Choroid plexus epithelial cell (primary cell): ENCODE measurements at regions not wholly inside any gene's neighbourhood (a gene's known extent, or its start where the extent isn't known, plus 50 kb on each side); places are given as distances from the start of the nearest gene placed in this dataset.
A peak's percentile ranks its signal among the peaks of the same experiment; 100 is the strongest.

Experiments
- DNase-seq: peaks from one replicate; pipeline ENCODE4 v3.0.0-alpha.2; 2010; ENCODE audit warnings: low read depth
- H3K4me3 ChIP-seq: 2 replicates; pipeline ENCODE4 v1.5.1; 2011; ENCODE audit warnings: low read depth, mild to moderate bottlenecking, control low read depth, low read length, moderate library complexity
- TF ChIP-seq, protein P1 (sequence below): conservative IDR thresholded peaks from 2 replicates; pipeline ENCODE4 v1.5.1; 2011; ENCODE audit warnings: low read depth, mild to moderate bottlenecking, control low read depth, inconsistent platforms, low read length, moderate library complexity

DNA sequence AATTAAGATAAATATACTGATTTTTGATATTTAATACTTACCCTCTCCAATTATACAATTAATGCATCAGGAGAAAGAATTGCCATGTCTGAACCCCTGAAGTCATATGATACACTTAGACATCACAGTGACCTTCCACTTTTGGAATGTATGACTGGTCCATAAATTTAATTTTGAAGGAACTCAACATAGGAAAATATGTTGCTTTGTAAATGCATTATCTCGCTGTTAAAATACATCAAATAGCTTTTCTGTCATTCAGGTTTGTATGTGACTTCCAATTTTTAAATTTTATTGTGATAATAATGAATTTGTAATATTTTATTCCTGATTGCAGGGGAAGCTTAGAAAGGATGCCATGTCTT lies 631.9 kb upstream of the ANKRD30A start:
- peak; percentile 55 for DNase-seq
- TF ChIP-seq, protein P1, sequence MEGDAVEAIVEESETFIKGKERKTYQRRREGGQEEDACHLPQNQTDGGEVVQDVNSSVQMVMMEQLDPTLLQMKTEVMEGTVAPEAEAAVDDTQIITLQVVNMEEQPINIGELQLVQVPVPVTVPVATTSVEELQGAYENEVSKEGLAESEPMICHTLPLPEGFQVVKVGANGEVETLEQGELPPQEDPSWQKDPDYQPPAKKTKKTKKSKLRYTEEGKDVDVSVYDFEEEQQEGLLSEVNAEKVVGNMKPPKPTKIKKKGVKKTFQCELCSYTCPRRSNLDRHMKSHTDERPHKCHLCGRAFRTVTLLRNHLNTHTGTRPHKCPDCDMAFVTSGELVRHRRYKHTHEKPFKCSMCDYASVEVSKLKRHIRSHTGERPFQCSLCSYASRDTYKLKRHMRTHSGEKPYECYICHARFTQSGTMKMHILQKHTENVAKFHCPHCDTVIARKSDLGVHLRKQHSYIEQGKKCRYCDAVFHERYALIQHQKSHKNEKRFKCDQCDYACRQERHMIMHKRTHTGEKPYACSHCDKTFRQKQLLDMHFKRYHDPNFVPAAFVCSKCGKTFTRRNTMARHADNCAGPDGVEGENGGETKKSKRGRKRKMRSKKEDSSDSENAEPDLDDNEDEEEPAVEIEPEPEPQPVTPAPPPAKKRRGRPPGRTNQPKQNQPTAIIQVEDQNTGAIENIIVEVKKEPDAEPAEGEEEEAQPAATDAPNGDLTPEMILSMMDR, result no peak
- no peak overlapping the region for H3K4me3 ChIP-seq

DNA sequence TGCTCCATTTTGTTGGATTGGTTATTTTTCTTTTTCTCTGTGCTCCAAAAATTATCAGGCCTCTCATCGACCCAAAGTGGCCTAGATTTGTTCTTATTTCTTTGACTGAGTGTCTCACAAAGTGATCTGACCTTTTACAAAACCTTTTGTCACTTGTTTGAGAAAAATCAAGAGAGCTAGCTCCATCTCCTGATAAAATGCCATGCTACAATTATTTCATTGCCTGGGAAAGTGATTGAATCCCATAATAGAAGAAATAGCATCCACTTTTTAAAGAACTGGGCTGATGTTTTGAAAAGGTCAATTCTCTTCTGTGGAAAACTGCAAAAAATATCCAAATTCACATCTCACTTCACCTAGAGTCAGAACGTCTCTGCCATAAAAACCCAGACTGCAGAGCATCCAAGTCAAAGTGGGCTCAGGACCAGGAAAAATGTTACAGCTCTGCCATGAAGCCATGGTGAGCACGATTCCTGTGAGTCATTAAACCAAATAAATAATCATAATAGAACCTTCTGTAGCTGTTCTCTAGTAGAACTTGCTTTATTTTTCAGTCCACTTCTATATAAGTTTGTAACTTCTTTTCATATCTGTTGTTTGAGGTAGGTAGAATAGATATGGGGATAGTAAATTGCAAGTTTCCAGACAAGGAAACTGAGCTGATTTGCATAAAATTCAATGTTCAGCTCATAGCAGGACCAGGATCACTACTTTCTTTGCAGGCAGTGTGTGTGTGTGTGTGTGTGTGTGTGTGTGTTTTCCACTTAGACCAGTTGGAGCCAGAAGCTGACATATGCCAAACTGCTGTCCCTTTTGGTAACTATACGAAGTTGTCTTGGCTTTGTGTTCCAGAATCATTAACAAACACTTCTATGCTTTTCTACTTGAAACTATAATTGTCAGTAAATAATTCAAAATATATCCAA lies 632.5 kb upstream of the ANKRD30A start:
- no peak overlapping the region for H3K4me3 ChIP-seq
- peak; percentile 51 for DNase-seq
- TF ChIP-seq, protein P1, result no peak

DNA sequence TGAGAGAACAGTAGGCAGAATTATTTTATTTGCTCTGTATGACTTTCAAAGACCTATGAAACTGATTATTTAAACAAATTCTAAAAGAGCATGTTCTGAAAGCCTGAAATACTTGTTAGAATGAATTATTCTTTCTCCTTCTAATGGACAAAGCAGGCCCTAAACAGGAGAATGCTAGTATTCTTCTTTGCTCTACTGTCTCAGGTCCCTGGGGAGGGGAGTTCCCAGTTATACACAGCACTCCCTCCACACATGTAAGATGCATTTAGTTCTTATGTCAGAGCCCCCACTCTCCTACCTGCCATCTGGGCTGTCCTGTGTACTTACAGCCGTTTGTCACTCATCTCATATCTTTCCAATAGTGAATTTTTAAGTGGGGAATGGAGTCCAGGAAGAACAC lies 633.5 kb upstream of the ANKRD30A start:
- DNase-seq, result no peak
- no peak overlapping the region for H3K4me3 ChIP-seq
- TF ChIP-seq, protein P1, result no peak

DNA sequence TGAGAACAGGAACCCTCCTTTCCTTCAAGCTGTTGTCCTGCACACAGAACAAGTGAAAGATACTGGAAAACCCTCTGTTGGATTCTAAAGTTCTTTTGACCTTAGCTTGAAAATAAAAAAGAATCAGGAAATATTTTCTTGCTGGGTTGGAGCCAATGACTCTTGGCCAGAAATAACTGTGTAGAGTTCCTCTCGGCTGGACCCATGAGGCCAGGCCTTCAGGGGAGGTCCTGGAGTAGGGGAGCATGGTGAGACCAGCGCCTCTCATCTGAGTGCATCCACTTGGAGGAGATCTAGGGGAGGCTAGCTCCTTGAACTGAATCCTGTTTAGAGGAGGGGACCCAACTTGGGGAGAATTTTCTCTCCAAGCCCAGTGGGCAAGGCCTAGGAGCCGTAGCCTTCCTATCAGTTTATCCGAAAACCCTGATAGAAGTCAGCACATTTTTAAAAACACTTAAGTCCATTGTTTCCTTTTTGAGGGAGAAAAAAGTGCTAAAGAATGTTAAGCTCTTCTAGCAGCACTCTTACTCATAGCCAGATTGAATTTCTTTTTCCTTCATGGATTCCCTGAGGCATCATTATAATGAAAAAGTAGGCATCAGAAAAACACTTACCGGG lies 635.7 kb upstream of the ANKRD30A start:
- TF ChIP-seq, protein P1, result no peak
- DNase-seq, result peak; percentile 85
- no peak overlapping the region for H3K4me3 ChIP-seq

DNA sequence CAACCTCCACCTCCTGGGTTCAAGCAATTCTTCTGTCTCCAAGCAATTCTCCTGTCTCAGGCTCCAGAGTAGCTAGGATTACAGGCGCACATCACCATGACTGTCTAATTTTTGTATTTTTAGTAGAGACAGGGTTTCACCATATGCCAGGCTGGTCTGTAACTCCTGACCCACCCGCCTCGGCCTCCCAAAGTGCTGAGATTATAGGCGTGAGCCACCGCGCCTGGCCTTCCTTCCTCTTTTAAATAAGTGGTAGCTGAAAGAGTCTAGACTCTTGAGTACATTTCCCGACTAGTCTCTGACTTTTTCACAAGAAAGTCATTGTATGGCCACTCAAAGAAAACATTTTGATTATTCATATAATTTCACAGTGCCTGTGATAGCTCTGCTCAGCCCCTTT lies 636.2 kb upstream of the ANKRD30A start:
- H3K4me3 ChIP-seq, result no peak overlapping the region
- peak; percentile 17 for DNase-seq
- TF ChIP-seq, protein P1, result no peak

DNA sequence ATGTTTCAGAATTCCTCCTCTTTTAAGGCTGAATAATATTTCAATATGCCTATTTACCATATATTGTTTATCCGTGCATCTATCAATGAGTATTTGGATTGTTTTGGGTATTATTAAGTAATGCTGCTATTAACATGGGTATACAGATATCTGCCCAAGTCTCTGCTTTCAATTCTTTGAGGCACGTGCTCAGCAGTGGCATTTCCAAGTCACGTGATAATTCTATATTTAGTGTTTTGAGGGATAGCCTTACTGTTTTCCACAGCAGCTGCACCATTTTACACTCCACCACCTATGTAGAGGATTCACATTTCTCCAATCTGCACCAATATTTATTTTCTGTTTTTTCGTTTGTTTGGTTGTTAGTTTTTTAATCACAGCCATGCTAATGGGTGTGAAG lies 636.8 kb upstream of the ANKRD30A start:
- TF ChIP-seq, protein P1, result no peak
- no peak overlapping the region for H3K4me3 ChIP-seq
- no peak for DNase-seq
